ENCODE measurements at regions not wholly inside any gene's neighbourhood (a gene's known extent, or its start where the extent isn't known, plus 50 kb on each side); places are given as distances from the start of the nearest gene placed in this dataset.
"Not testable (repeated sequence)": the region's sequence is repeated elsewhere in the genome, so short reads cannot be mapped to it uniquely, and the experiment has no call there.

- Histone ChIP-seq H3K27me3 (replicated peaks in 1 of 4; ENCODE audit: control extremely low read depth in 1 of 4, control insufficient read depth in 3 of 4, insufficient read depth in 4 of 4, low read length in 3 of 4) (no peaks in the 10 kb centered on the region), H3K36me3 (replicated peaks in 1 of 2; ENCODE audit: control extremely low read depth in 1 of 2, control insufficient read depth in 1 of 2, extremely low read depth in 1 of 2, insufficient read depth in 2 of 2, low read length in 1 of 2) (no peaks in the 10 kb centered on the region), H3K4me3 (ENCODE audit: control extremely low read depth in 1 of 5, extremely low read depth in 1 of 5, insufficient read depth in 1 of 5, low read depth in 2 of 5, low read length in 4 of 5) (no peak overlapping the region), H3K27ac (ENCODE audit: low read length in 2 of 2) (no peak overlapping the region), H3K79me2 (ENCODE audit: control insufficient read depth, insufficient read depth, low read length) (no peaks in the 10 kb centered on the region), H2AFZ (ENCODE audit: insufficient read depth, low read depth, low read length, poor library complexity, severe bottlenecking) (no peak overlapping the region), H3K4me1 (ENCODE audit: control insufficient read depth in 2 of 2, insufficient read depth in 2 of 2, low read length in 2 of 2) (no peaks in the 10 kb centered on the region), H3K4me2 (replicated peaks; ENCODE audit: low read depth, low read length, poor library complexity, severe bottlenecking) (no peak overlapping the region), H3K9ac (ENCODE audit: low read length) (no peak overlapping the region), H3K9me3 (ENCODE audit: control extremely low read depth in 1 of 3, control insufficient read depth in 2 of 3, insufficient read depth in 1 of 3, low read length in 2 of 3) (no peaks in the 10 kb centered on the region), H4K20me1 (ENCODE audit: control insufficient read depth, insufficient read depth, low read length, poor library complexity, severe bottlenecking) (no peaks in the 10 kb centered on the region)
- no peak for ATAC-seq (ENCODE audit: low read depth)
- DNase-seq = no peak
- ChIA-PET POLR2A (no interaction called here), CTCF (no interaction called here)
- Mint-ChIP-seq H3K27ac (no peak overlapping the region), H3K4me1 (no peaks in the 10 kb centered on the region), H3K9me3 (ENCODE audit: insufficient read depth) (no peaks in the 10 kb centered on the region), H3K4me3 (no peak overlapping the region), H3K27me3 (no peaks in the 10 kb centered on the region)
- 83% methylated on average over 1 of the region's 1 CpG for WGBS (ENCODE audit: insufficient coverage)
- no peak for TF ChIP-seq CTCF (IDR thresholded peaks at IDR 0.05)
- no peak for TF ChIP-seq EZH2 (IDR thresholded peaks at IDR 0.05; ENCODE audit: borderline replicate concordance, insufficient read depth, low read depth, low read length, poor library complexity, severe bottlenecking)
- intact Hi-C loops (cut with micrococcal nuclease) = no loop called here
Measured at GRCh38 chr7:115558161-115558560, 472.4 kb downstream of the TFEC start.

GRCh38 chr7:115557296-115557695 is 473.3 kb downstream of the TFEC start:
- H3K27me3 ChIP-seq (replicated peaks in 1 of 4; ENCODE audit: control extremely low read depth in 1 of 4, control insufficient read depth in 3 of 4, insufficient read depth in 4 of 4, low read length in 3 of 4); H3K4me2 ChIP-seq (replicated peaks; ENCODE audit: low read depth, low read length, poor library complexity, severe bottlenecking); POLR2A ChIA-PET; H3K4me1 ChIP-seq (ENCODE audit: control insufficient read depth in 2 of 2, insufficient read depth in 2 of 2, low read length in 2 of 2); DNase-seq; ATAC-seq (ENCODE audit: low read depth); H3K27ac Mint-ChIP-seq; H3K36me3 ChIP-seq (replicated peaks in 1 of 2; ENCODE audit: control extremely low read depth in 1 of 2, control insufficient read depth in 1 of 2, extremely low read depth in 1 of 2, insufficient read depth in 2 of 2, low read length in 1 of 2); H3K4me1 Mint-ChIP-seq; H3K79me2 ChIP-seq (ENCODE audit: control insufficient read depth, insufficient read depth, low read length); H3K4me3 Mint-ChIP-seq; H3K9me3 Mint-ChIP-seq (ENCODE audit: insufficient read depth); H3K27ac ChIP-seq (ENCODE audit: low read length in 2 of 2); H3K4me3 ChIP-seq (ENCODE audit: control extremely low read depth in 1 of 5, extremely low read depth in 1 of 5, insufficient read depth in 1 of 5, low read depth in 2 of 5, low read length in 4 of 5); H4K20me1 ChIP-seq (ENCODE audit: control insufficient read depth, insufficient read depth, low read length, poor library complexity, severe bottlenecking); CTCF ChIA-PET; H3K9me3 ChIP-seq (ENCODE audit: control extremely low read depth in 1 of 3, control insufficient read depth in 2 of 3, insufficient read depth in 1 of 3, low read length in 2 of 3); H3K27me3 Mint-ChIP-seq; H2AFZ ChIP-seq (ENCODE audit: insufficient read depth, low read depth, low read length, poor library complexity, severe bottlenecking); intact Hi-C loops (cut with micrococcal nuclease); H3K9ac ChIP-seq (ENCODE audit: low read length): not testable (repeated sequence)
- no CpG with 5 or more reads among the region's 2 CpGs for WGBS (ENCODE audit: insufficient coverage)
